ENCODE measurements at regions not wholly inside any gene's neighbourhood (a gene's known extent, or its start where the extent isn't known, plus 50 kb on each side); places are given as distances from the start of the nearest gene placed in this dataset.

DNA sequence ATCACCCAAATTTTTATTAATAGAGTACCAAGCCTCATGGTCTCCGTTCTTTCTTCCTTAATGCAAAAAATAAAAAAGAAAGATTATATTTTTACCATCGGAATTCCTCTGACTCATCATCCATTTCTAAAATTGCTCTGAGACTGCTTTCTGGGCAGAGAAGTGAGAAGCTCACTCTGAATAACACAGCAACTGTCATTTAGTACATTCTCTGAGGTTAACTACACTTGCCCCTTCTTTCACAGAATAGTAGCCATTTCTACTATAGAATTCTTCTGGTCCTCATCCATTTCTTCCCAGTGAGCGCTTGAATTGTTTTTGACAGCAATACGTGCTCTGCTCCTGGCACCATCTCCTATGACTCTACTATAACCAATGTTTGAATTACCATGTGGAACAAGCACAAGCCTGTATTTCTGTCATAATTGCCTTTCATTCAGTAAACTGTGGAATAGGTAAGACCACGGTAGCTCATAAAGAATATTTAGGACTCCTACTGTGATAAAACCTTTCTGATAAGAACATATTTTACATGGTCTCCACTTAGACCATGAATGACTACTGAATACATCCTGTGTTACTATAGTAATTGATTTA is 435.5 kb upstream of the NRSN1 start:
- H3K9ac ChIP-seq (ENCODE audit: low read depth, low read length): no peak overlapping the region
- H3K9me3 ChIP-seq (ENCODE audit: insufficient read depth, low read length, severe bottlenecking): no peaks in the 10 kb centered on the region
- H3K27me3 ChIP-seq (ENCODE audit: insufficient read depth, low read length, poor library complexity): no peaks in the 10 kb centered on the region
- H3K79me2 ChIP-seq (ENCODE audit: insufficient read depth, low read length): no peaks in the 10 kb centered on the region
- H3K4me2 ChIP-seq (ENCODE audit: insufficient read depth, low read length): no peak overlapping the region
- ATAC-seq (ENCODE audit: insufficient read depth, low read depth) (no peak), DNase-seq (no peak)
- no peaks in the 10 kb centered on the region for H3K36me3 ChIP-seq (ENCODE audit: insufficient read depth, low read length)
- no peak overlapping the region for H3K27ac ChIP-seq (ENCODE audit: low read length)
- TF ChIP-seq, protein P1, sequence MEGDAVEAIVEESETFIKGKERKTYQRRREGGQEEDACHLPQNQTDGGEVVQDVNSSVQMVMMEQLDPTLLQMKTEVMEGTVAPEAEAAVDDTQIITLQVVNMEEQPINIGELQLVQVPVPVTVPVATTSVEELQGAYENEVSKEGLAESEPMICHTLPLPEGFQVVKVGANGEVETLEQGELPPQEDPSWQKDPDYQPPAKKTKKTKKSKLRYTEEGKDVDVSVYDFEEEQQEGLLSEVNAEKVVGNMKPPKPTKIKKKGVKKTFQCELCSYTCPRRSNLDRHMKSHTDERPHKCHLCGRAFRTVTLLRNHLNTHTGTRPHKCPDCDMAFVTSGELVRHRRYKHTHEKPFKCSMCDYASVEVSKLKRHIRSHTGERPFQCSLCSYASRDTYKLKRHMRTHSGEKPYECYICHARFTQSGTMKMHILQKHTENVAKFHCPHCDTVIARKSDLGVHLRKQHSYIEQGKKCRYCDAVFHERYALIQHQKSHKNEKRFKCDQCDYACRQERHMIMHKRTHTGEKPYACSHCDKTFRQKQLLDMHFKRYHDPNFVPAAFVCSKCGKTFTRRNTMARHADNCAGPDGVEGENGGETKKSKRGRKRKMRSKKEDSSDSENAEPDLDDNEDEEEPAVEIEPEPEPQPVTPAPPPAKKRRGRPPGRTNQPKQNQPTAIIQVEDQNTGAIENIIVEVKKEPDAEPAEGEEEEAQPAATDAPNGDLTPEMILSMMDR (IDR thresholded peaks at IDR 0.05; ENCODE audit: borderline replicate concordance, extremely low read depth, low read length, poor library complexity, severe bottlenecking): no peak
- no peak for TF ChIP-seq EZH2 (IDR thresholded peaks at IDR 0.05; ENCODE audit: borderline replicate concordance, low read depth, low read length, severe bottlenecking)
- no peaks in the 10 kb centered on the region for H4K20me1 ChIP-seq (ENCODE audit: insufficient read depth, low read length)
- no peak overlapping the region for H2AFZ ChIP-seq (ENCODE audit: low read depth, low read length)
- no peak overlapping the region for H3K4me3 ChIP-seq (ENCODE audit: low read depth in 1 of 2, low read length in 2 of 2)
- H3K4me1 ChIP-seq (ENCODE audit: insufficient read depth, low read length): no peaks in the 10 kb centered on the region

GRCh38 chr6:23692184-23692583 is 433.8 kb upstream of the NRSN1 start:
- no peak overlapping the region for H3K4me2 ChIP-seq (ENCODE audit: insufficient read depth, low read length)
- H3K9ac ChIP-seq (ENCODE audit: low read depth, low read length): no peak overlapping the region
- H3K27me3 ChIP-seq (ENCODE audit: insufficient read depth, low read length, poor library complexity): no peaks in the 10 kb centered on the region
- H3K4me1 ChIP-seq (ENCODE audit: insufficient read depth, low read length): no peaks in the 10 kb centered on the region
- H3K36me3 ChIP-seq (ENCODE audit: insufficient read depth, low read length): no peaks in the 10 kb centered on the region
- DNase-seq (no peak), ATAC-seq (ENCODE audit: insufficient read depth, low read depth) (no peak)
- H2AFZ ChIP-seq (ENCODE audit: low read depth, low read length): no peak overlapping the region
- H3K4me3 ChIP-seq (ENCODE audit: low read depth in 1 of 2, low read length in 2 of 2): no peak overlapping the region
- TF ChIP-seq EZH2 (IDR thresholded peaks at IDR 0.05; ENCODE audit: borderline replicate concordance, low read depth, low read length, severe bottlenecking): no peak
- no peak overlapping the region for H3K27ac ChIP-seq (ENCODE audit: low read length)
- H4K20me1 ChIP-seq (ENCODE audit: insufficient read depth, low read length): no peaks in the 10 kb centered on the region
- H3K9me3 ChIP-seq (ENCODE audit: insufficient read depth, low read length, severe bottlenecking): no peaks in the 10 kb centered on the region
- H3K79me2 ChIP-seq (ENCODE audit: insufficient read depth, low read length): no peaks in the 10 kb centered on the region

GRCh38 chr6:23696992-23697391 is 429.0 kb upstream of the NRSN1 start:
- no peak overlapping the region for H3K9ac ChIP-seq (ENCODE audit: low read depth, low read length)
- no peak for DNase-seq
- H3K9me3 ChIP-seq (ENCODE audit: insufficient read depth, low read length, severe bottlenecking): no peaks in the 10 kb centered on the region
- no peaks in the 10 kb centered on the region for H3K4me1 ChIP-seq (ENCODE audit: insufficient read depth, low read length)
- no peaks in the 10 kb centered on the region for H3K27me3 ChIP-seq (ENCODE audit: insufficient read depth, low read length, poor library complexity)
- TF ChIP-seq EZH2 (IDR thresholded peaks at IDR 0.05; ENCODE audit: borderline replicate concordance, low read depth, low read length, severe bottlenecking): no peak
- TF ChIP-seq, protein P1 (IDR thresholded peaks at IDR 0.05; ENCODE audit: borderline replicate concordance, extremely low read depth, low read length, poor library complexity, severe bottlenecking): no peak
- H3K36me3 ChIP-seq (ENCODE audit: insufficient read depth, low read length): no peaks in the 10 kb centered on the region
- no peak overlapping the region for H2AFZ ChIP-seq (ENCODE audit: low read depth, low read length)
- no peak overlapping the region for H3K27ac ChIP-seq (ENCODE audit: low read length)
- H4K20me1 ChIP-seq (ENCODE audit: insufficient read depth, low read length): no peaks in the 10 kb centered on the region
- no peak for ATAC-seq (ENCODE audit: insufficient read depth, low read depth)
- no peak overlapping the region for H3K4me3 ChIP-seq (ENCODE audit: low read depth in 1 of 2, low read length in 2 of 2)
- no peaks in the 10 kb centered on the region for H3K79me2 ChIP-seq (ENCODE audit: insufficient read depth, low read length)
- no peak overlapping the region for H3K4me2 ChIP-seq (ENCODE audit: insufficient read depth, low read length)

GRCh38 chr6:23704479-23705052 is 421.4 kb upstream of the NRSN1 start:
- no peak for DNase-seq
- no peaks in the 10 kb centered on the region for H3K27me3 ChIP-seq (ENCODE audit: insufficient read depth, low read length, poor library complexity)
- no peak overlapping the region for H3K9ac ChIP-seq (ENCODE audit: low read depth, low read length)
- H3K4me1 ChIP-seq (ENCODE audit: insufficient read depth, low read length): no peaks in the 10 kb centered on the region
- no peaks in the 10 kb centered on the region for H3K36me3 ChIP-seq (ENCODE audit: insufficient read depth, low read length)
- no peaks in the 10 kb centered on the region for H4K20me1 ChIP-seq (ENCODE audit: insufficient read depth, low read length)
- H3K9me3 ChIP-seq (ENCODE audit: insufficient read depth, low read length, severe bottlenecking): no peaks in the 10 kb centered on the region
- no peaks in the 10 kb centered on the region for H3K79me2 ChIP-seq (ENCODE audit: insufficient read depth, low read length)
- TF ChIP-seq, protein P1 (IDR thresholded peaks at IDR 0.05; ENCODE audit: borderline replicate concordance, extremely low read depth, low read length, poor library complexity, severe bottlenecking): no peak
- no peak for TF ChIP-seq EZH2 (IDR thresholded peaks at IDR 0.05; ENCODE audit: borderline replicate concordance, low read depth, low read length, severe bottlenecking)
- no peak overlapping the region for H2AFZ ChIP-seq (ENCODE audit: low read depth, low read length)
- no peak overlapping the region for H3K4me2 ChIP-seq (ENCODE audit: insufficient read depth, low read length)
- ATAC-seq (ENCODE audit: insufficient read depth, low read depth): no peak
- H3K27ac ChIP-seq (ENCODE audit: low read length): no peak overlapping the region
- H3K4me3 ChIP-seq (ENCODE audit: low read depth in 1 of 2, low read length in 2 of 2): no peak overlapping the region

Data from DND-41 (cell line).